ENCODE measurements at regions not wholly inside any gene's neighbourhood (a gene's known extent, or its start where the extent isn't known, plus 50 kb on each side); places are given as distances from the start of the nearest gene placed in this dataset.

- H4K5ac ChIP-seq (ENCODE audit: insufficient read length, low read depth, low read length), result no peak overlapping the region
- H2BK20ac ChIP-seq (ENCODE audit: low read length), result no peak overlapping the region
- no peak overlapping the region for H4K8ac ChIP-seq (ENCODE audit: extremely low read depth, insufficient read depth, low read length)
- no peak overlapping the region for H3K18ac ChIP-seq (ENCODE audit: extremely low read depth, low read length)
- no peak overlapping the region for H2BK120ac ChIP-seq (replicated peaks; ENCODE audit: low read depth, low read length)
- no peak overlapping the region for H4K91ac ChIP-seq (replicated peaks; ENCODE audit: insufficient read length, low read length)
- H3K23ac ChIP-seq (ENCODE audit: insufficient read length), result no peak overlapping the region
- H2BK12ac ChIP-seq (ENCODE audit: low read depth, low read length), result no peak overlapping the region
- no peaks in the 10 kb centered on the region for H3K27me3 ChIP-seq (replicated peaks in 1 of 4; ENCODE audit: control insufficient read depth in 3 of 4, extremely low read depth in 1 of 4, insufficient read depth in 3 of 4, low read length in 3 of 4)
- H3K27ac ChIP-seq (ENCODE audit: low read depth, low read length), result no peak overlapping the region
- no peak overlapping the region for H2AK5ac ChIP-seq (ENCODE audit: low read depth, low read length)
- no peaks in the 10 kb centered on the region for H4K20me1 ChIP-seq (replicated peaks in 1 of 2; ENCODE audit: control insufficient read depth in 1 of 2, insufficient read depth in 2 of 2, low read length in 2 of 2)
- WGBS, 2 experiments (ENCODE audit: extremely low coverage in 1 of 2, insufficient coverage in 1 of 2, insufficient read length in 1 of 2, insufficient replicate concordance in 2 of 2, low coverage in 1 of 2, low lambda C conversion rate in 2 of 2, missing lambda C conversion rate in 1 of 2), result 62% methylated on average over 4 of the region's 4 CpGs; no CpG with 5 or more reads in 1 of the 2 experiments
- no peaks in the 10 kb centered on the region for H3K4me1 ChIP-seq (replicated peaks in 1 of 4; ENCODE audit: control insufficient read depth in 3 of 4, insufficient read depth in 4 of 4, low read length in 3 of 4)
- H3K4me2 ChIP-seq (ENCODE audit: insufficient read depth in 1 of 2, low read depth in 2 of 2, low read length in 2 of 2), result no peak overlapping the region
- H3K4ac ChIP-seq (replicated peaks; ENCODE audit: insufficient read length, low read depth, low read length), result no peak overlapping the region
- no peaks in the 10 kb centered on the region for H3K79me1 ChIP-seq (ENCODE audit: low read depth, low read length)
- DNase-seq (ENCODE audit: low read depth in 1 of 2, low spot score in 2 of 2), result no peak
- TF ChIP-seq TAF1 (IDR thresholded peaks at IDR 0.05; ENCODE audit: low read depth, low read length) (no peak), EGR1 (IDR thresholded peaks at IDR 0.05; ENCODE audit: borderline replicate concordance, low read depth, low read length) (no peak), JUN (IDR thresholded peaks at IDR 0.05; ENCODE audit: low read depth, low read length) (no peak), POLR2AphosphoS5 (IDR thresholded peaks at IDR 0.05; ENCODE audit: low read depth, low read length) (no peak), EZH2 (IDR thresholded peaks at IDR 0.05; ENCODE audit: low read depth, low read length, severe bottlenecking) (no peak), SUZ12 (IDR thresholded peaks at IDR 0.05; ENCODE audit: low read length) (no peak), SP4 (IDR thresholded peaks at IDR 0.05; ENCODE audit: low read length) (no peak), SIRT6 (IDR thresholded peaks at IDR 0.05; ENCODE audit: low read length) (no peak), ASH2L (IDR thresholded peaks at IDR 0.05; ENCODE audit: low read length) (no peak), ATF3 (IDR thresholded peaks at IDR 0.05; ENCODE audit: insufficient read depth, low read depth, low read length) (no peak)
- H3K79me2 ChIP-seq (ENCODE audit: control insufficient read depth in 1 of 2, insufficient read depth in 2 of 2, low read length in 2 of 2), result no peaks in the 10 kb centered on the region
- H3K9ac ChIP-seq (replicated peaks in 1 of 4; ENCODE audit: extremely low read depth in 1 of 4, low read depth in 3 of 4, low read length in 3 of 4), result no peak overlapping the region
- no peak overlapping the region for H2AFZ ChIP-seq (ENCODE audit: low read length)
- H2BK5ac ChIP-seq (ENCODE audit: low read depth, low read length), result no peak overlapping the region
- H3K36me3 ChIP-seq (ENCODE audit: control insufficient read depth in 2 of 4, insufficient read depth in 4 of 4, low read length in 3 of 4), result no peaks in the 10 kb centered on the region
- CTCF ChIA-PET (ENCODE audit: partially characterized antibody), result no interaction called here
- H3K56ac ChIP-seq (replicated peaks; ENCODE audit: insufficient read length, low read depth, low read length), result no peak overlapping the region
- POLR2A ChIA-PET (ENCODE audit: partially characterized antibody), result no interaction called here
- no peak overlapping the region for H3K14ac ChIP-seq (ENCODE audit: insufficient read length)
- H3K4me3 ChIP-seq (ENCODE audit: extremely low read depth in 1 of 4, insufficient read depth in 2 of 4, low read depth in 3 of 4, low read length in 4 of 4), result no peak overlapping the region
- no peaks in the 10 kb centered on the region for H3K23me2 ChIP-seq (ENCODE audit: low read depth, low read length)
- no peaks in the 10 kb centered on the region for H3K9me3 ChIP-seq (ENCODE audit: insufficient read depth in 2 of 2, low read depth in 1 of 2, low read length in 1 of 2)
- no peak for FAIRE-seq
- no peak overlapping the region for H2BK15ac ChIP-seq (ENCODE audit: low read length)
Measured at GRCh38 chr7:115417662-115418061, 495.8 kb downstream of the MDFIC start.
